Osteoblast (primary cell): ENCODE measurements at regions not wholly inside any gene's neighbourhood (a gene's known extent, or its start where the extent isn't known, plus 50 kb on each side); places are given as distances from the start of the nearest gene placed in this dataset.

Source experiments
- DNase-seq: peaks from one replicate; pipeline ENCODE4 v3.0.0; 2011; ENCODE audit warnings: low spot score, mixed read lengths; ENCODE audit not compliant: insufficient read length; ENCODE audit errors: missing footprints
- H2AFZ ChIP-seq: 2 replicates; pipeline ENCODE4 v1.6.0; 2011; ENCODE audit warnings: mild to moderate bottlenecking, low read length
- H3K27ac ChIP-seq: 2 replicates; pipeline ENCODE4 v1.5.1; 2011; ENCODE audit warnings: mild to moderate bottlenecking, low read depth, low read length, moderate library complexity
- H3K27me3 ChIP-seq: 2 replicates; pipeline ENCODE4 v1.6.0; 2012; ENCODE audit warnings: mild to moderate bottlenecking, control low read depth, inconsistent platforms, low read length, moderate library complexity; ENCODE audit not compliant: insufficient read depth
- H3K36me3 ChIP-seq: 2 replicates; pipeline ENCODE4 v1.5.1; 2011; ENCODE audit warnings: mild to moderate bottlenecking, low read length, control low read depth, moderate library complexity; ENCODE audit not compliant: insufficient read depth
- H3K4me1 ChIP-seq: 2 replicates; pipeline ENCODE4 v1.5.1; 2011; ENCODE audit warnings: mild to moderate bottlenecking, low read length, control low read depth, moderate library complexity; ENCODE audit not compliant: insufficient read depth
- H3K4me2 ChIP-seq: 2 replicates; pipeline ENCODE4 v1.6.0; 2011; ENCODE audit warnings: mild to moderate bottlenecking, low read length; ENCODE audit not compliant: insufficient read depth
- H3K4me3 ChIP-seq: fragments of 200-600 bp; sonication (generic); 3 replicates; pipeline ENCODE4 v1.5.1; 2012; ENCODE audit warnings: mild to moderate bottlenecking, low read length, inconsistent platforms; ENCODE audit not compliant: insufficient read depth
- H3K79me2 ChIP-seq: 2 replicates; pipeline ENCODE4 v1.6.0; 2012; ENCODE audit warnings: mild to moderate bottlenecking, low read length, control low read depth, inconsistent platforms; ENCODE audit not compliant: insufficient read depth
- H3K9me3 ChIP-seq: 2 replicates; pipeline ENCODE4 v1.5.1; 2011; ENCODE audit warnings: low read depth, low read length, control low read depth
- H4K20me1 ChIP-seq: 2 replicates; pipeline ENCODE4 v1.6.0; 2012; ENCODE audit warnings: mild to moderate bottlenecking, low read length, control low read depth; ENCODE audit not compliant: insufficient read depth
- TF ChIP-seq, protein P1 (sequence below): IDR thresholded peaks from 2 replicates; pipeline ENCODE4 v1.5.1; 2011; ENCODE audit warnings: mild to moderate bottlenecking, low read depth, low read length, moderate library complexity; ENCODE audit errors: extremely low read depth

DNA sequence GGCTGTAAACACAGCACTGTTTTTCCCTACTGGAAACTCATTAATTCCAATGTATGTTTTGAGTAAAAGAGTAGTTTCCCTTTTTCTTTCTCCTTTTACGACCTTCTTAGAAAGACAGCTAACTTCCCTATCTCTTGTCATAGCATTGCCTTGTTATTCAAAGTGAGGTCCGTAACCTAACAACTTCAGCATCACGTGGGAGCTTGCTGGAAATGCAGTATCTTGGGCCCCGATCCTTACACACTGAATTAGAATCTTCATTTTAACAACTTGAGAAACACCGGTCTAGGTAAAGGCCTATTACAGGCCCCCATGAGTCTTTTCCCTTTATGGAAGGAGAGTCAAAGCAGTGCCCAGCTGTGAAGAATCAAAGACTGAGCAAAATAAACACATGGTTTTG is 230.7 kb upstream of the PRKD1 start:
- peak overlapping the region; percentile 21 for H2AFZ ChIP-seq

DNA sequence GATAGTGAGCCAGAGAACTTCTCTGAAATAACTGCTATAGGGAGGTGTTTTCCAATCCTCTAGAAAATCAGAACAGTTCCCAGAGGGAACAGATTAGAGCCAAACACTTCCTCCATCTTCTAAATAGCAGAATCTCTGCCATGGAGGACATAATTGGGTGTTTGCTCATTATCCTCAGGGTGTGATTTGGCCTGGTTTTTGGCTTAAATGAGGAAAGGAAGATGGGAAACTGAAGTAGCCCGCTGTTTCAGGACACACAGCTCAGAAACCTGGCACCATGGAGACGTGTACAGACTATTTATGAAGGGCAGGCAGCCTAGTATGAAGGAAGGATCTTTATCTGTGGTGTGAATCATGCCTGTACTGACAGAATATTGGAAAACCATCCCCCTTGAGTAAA is 231.7 kb upstream of the PRKD1 start:
- H3K36me3 ChIP-seq, result no peaks in the 10 kb centered on the region
- no peak overlapping the region for H3K4me3 ChIP-seq
- no peaks in the 10 kb centered on the region for H3K79me2 ChIP-seq
- H2AFZ ChIP-seq, result peak overlapping the region; percentile 70
- TF ChIP-seq, protein P1, sequence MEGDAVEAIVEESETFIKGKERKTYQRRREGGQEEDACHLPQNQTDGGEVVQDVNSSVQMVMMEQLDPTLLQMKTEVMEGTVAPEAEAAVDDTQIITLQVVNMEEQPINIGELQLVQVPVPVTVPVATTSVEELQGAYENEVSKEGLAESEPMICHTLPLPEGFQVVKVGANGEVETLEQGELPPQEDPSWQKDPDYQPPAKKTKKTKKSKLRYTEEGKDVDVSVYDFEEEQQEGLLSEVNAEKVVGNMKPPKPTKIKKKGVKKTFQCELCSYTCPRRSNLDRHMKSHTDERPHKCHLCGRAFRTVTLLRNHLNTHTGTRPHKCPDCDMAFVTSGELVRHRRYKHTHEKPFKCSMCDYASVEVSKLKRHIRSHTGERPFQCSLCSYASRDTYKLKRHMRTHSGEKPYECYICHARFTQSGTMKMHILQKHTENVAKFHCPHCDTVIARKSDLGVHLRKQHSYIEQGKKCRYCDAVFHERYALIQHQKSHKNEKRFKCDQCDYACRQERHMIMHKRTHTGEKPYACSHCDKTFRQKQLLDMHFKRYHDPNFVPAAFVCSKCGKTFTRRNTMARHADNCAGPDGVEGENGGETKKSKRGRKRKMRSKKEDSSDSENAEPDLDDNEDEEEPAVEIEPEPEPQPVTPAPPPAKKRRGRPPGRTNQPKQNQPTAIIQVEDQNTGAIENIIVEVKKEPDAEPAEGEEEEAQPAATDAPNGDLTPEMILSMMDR, result no peak
- no peaks in the 10 kb centered on the region for H3K27me3 ChIP-seq
- H3K9me3 ChIP-seq, result no peaks in the 10 kb centered on the region
- H4K20me1 ChIP-seq, result no peaks in the 10 kb centered on the region
- H3K27ac ChIP-seq, result no peak overlapping the region
- no peak for DNase-seq
- no peaks in the 10 kb centered on the region for H3K4me1 ChIP-seq
- no peak overlapping the region for H3K4me2 ChIP-seq

More for the DNA sequence above, 230.7 kb upstream of the PRKD1 start:
- Histone ChIP-seq H3K4me3 (no peak overlapping the region), H3K27ac (no peak overlapping the region), H3K36me3 (no peaks in the 10 kb centered on the region), H3K4me1 (no peaks in the 10 kb centered on the region), H3K9me3 (no peaks in the 10 kb centered on the region), H3K79me2 (no peaks in the 10 kb centered on the region), H3K27me3 (no peaks in the 10 kb centered on the region), H4K20me1 (no peaks in the 10 kb centered on the region), H3K4me2 (no peak overlapping the region)
- DNase-seq, result no peak
- TF ChIP-seq, protein P1, result no peak

DNA sequence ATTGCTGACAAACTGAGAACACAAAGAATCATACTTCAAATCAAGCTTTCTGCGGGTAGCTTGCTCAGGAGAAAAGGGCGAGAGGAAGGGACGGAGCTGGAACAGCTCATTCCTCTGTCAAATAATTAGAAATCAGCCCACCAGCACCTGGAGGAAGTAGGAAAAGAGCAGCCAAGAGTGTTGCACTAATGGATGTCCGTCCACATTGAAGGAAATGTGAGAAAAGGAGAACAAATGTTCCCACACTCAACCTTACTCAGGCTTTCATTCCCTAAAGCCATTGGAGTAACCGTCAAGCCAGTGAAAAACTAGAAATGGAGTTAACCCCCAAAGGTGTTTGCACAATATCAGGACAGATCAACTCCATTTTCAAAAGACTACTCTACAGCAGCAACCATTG is 233.0 kb upstream of the PRKD1 start:
- Histone ChIP-seq H3K4me3 (no peak overlapping the region), H3K4me2 (no peak overlapping the region), H3K27ac (no peak overlapping the region), H3K79me2 (no peaks in the 10 kb centered on the region), H3K36me3 (no peaks in the 10 kb centered on the region), H3K4me1 (no peaks in the 10 kb centered on the region), H4K20me1 (no peaks in the 10 kb centered on the region), H2AFZ (no peak overlapping the region), H3K9me3 (no peaks in the 10 kb centered on the region), H3K27me3 (no peaks in the 10 kb centered on the region)
- no peak for DNase-seq
- TF ChIP-seq, protein P1, result no peak

DNA sequence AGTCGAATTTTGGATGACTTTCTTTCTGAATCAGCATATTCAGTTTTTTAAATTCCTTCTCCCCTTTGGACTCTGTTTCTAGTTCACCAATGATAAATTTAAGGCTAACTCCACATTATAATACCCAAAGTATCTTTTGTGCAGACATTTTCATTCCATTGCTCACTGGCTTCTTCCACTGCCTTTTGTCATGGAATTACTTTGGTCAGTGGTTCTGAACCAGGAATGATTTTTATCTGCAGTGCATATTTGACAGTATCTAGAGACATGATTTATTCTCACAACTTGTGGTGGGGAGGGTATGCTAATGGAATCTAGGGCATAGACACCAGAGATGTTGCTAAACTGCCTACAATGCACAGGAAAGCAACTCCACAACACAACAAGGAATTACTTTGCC is 234.4 kb upstream of the PRKD1 start:
- Histone ChIP-seq H3K4me1 (no peaks in the 10 kb centered on the region), H2AFZ (no peak overlapping the region), H3K9me3 (no peaks in the 10 kb centered on the region), H3K4me2 (no peak overlapping the region), H3K27ac (no peak overlapping the region), H3K36me3 (no peaks in the 10 kb centered on the region), H3K4me3 (no peak overlapping the region), H3K79me2 (no peaks in the 10 kb centered on the region), H4K20me1 (no peaks in the 10 kb centered on the region), H3K27me3 (no peaks in the 10 kb centered on the region)
- no peak for DNase-seq
- TF ChIP-seq, protein P1, result no peak
